NCI-H2227 treated with DMSO at 0.1 percent for 48 hours (cell line): ENCODE measurements at regions not wholly inside any gene's neighbourhood (a gene's known extent, or its start where the extent isn't known, plus 50 kb on each side); places are given as distances from the start of the nearest gene placed in this dataset.

Experiments
- DNase-seq: peaks from one replicate; lab custom pipeline; 2025; lab: John Stamatoyannopoulos, UW

- no peak for DNase-seq
Measured at GRCh38 chr22:49435596-49435995, 392.1 kb downstream of the BRD1 start.

- no peak for DNase-seq
Measured at GRCh38 chr22:49433717-49434611, 393.7 kb downstream of the BRD1 start.

DNA sequence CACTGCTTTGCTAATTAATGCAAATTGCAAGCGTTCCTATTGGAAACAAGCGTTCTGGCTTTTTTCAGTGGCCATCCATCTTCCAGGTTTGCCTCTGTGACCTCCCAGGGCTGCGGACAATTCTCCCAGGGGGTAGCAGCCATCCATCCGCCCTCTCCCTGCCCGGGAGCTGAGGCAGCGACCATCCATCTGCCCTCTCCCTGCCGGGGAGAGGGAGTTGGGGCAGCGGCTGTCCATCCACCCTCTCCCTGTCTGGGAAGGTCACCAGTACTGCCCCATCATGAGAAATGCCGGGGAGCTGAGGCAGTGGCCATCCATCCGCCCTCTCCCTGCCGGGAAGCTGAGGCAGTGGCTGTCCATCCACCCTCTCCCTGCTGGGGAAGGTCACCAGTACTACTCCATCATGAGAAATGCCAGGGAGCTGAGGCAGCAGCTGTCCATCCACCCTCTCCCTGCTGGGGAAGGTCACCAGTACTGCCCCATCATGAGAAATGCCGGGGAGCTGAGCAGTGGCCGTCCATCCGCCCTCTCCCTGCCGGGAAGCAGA is 394.7 kb downstream of the BRD1 start:
- DNase-seq = no peak

DNA sequence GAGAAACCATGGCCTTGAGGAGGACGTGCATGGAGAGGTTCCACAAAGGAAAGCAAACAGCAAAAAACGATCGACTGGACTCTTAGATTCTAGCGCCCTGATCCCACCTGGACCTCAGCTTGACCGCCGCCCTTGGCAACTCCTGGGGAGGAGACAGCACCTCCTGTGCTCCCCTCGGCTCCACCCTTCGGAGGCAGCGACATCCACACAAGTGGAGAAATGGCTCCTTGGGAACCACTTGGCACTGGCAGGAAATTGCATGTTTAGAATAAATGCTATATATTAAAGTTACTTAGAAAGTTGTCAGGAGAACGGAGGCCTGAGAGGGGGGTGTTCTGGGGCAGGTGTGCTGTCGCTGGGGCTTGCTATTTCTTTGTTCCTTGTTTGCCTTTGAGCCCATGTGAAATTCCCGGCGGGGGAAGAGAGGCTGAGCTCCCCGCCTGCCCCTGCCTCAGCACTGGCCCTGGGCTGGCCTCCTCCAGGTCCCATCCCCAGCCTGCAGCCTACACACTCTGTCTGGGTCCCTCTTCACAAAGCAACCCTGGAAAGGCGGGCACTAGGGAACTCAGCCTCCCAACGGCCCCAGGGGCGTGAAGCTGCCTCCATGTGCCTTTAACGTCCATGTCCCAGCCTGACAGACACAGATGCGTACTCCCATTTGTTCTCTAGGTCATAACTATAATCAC is 395.3 kb downstream of the BRD1 start:
- DNase-seq = no peak

DNA sequence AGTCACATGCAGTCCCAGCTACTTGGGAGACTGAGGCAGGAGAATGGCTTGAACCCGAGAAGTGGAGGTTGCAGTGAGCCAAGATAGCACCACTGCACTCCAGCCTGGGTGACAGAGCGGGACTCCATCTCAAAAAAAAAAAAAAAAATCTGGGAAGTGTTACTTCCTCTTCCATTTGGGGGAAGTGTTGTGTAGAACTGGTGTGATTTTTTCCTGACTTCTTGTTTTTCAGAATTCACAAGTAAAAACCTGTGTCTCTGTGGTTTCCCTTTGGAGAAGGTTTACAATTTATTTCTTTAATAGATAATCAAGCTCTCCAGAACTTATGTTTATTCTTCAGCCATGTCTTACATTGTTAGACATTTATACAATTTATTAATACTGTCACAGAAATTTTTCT is 396.1 kb downstream of the BRD1 start:
- DNase-seq = no peak

DNA sequence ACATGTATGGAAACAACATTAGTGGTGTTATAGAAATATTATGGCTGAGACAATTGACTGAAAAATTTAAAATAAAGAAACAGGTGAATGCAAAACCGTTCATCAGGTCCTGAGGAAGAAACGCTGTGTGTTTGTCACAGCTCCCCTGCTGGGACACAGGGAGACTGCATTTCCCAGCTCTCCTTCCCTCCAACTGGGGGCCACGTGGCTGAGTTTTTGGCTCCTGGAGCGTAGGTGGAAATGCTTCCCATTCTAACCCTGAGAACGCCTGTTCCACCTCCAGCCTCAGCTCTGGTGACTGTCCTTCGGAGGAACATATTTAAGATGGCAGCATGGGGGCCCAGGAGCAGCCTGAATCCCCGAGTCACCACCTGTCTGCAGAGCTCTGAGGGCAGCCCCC is 398.6 kb downstream of the BRD1 start:
- DNase-seq = no peak

DNA sequence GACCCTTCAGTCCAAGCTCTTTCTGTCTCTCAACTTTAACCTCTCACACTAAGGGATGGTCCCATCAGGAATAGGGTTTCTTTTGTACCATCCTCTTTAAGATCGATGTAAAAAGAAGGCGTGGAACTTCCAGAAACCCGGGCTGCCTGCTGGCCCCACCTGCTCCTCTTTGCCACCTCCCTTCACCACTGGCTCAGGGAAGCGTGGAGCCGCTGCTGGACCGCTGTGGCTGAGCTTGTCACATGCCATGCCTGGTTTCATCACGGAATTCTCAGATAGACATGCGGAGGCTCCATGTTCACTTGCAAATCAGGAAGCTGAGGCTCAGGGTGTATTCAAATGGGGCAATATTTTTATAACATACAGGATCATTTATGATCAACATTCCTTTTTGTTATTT is 399.7 kb downstream of the BRD1 start:
- no peak for DNase-seq

- DNase-seq = no peak
Measured at GRCh38 chr22:49427341-49427740, 400.3 kb downstream of the BRD1 start.

DNA sequence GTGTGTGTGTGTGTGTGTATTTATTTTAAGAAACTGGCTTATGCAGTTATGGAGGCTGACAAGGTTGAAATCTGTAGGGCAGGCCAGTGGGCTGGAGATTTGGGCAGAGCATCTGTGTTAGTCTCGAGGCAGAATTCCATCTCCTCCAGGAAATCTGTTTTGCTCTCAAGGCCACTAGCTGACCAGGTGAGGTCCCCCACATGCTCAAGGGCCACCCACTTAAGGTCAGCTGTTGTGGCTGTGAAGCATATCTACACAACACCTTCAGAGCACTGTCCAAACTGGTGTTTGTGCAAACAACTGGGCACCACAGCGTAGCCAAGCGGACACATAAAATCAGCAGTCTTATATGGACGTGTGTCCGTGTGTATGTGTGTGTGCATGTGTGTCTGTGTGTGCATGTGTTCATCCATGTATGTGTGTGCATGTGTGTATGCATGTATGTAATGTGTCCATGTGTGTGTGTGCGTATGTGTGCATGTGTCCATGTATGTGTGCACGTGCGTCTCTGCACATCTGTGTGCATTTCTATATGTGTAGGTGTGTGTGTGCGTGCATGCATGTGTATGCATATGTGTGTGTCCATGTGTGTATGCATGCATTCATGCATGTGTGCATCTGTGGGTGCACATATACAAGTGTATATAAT is 400.9 kb downstream of the BRD1 start:
- DNase-seq = no peak

GRCh38 chr22:49426098-49426497 is 401.6 kb downstream of the BRD1 start:
- DNase-seq = no peak

DNA sequence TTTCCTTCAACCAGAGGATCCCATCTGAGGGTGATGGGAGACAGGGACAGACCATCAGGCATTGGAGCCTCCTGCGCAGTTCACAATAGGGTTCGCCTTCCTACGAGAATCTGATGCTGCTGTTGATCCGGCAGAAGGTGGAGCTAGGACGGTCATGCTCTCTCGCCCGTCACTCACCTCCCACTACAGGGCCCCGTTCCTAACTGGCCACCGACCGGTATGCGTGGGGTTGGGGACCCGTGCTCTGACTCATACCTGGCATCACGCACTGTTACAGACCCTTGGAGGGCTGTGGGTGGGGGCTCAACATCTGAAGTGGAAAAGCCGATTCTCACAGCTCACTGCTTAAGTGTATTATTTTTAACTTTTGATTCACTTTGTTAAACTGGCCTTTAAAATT is 402.3 kb downstream of the BRD1 start:
- DNase-seq = no peak

- no peak for DNase-seq
Measured at GRCh38 chr22:49424893-49425270, 402.8 kb downstream of the BRD1 start.

DNA sequence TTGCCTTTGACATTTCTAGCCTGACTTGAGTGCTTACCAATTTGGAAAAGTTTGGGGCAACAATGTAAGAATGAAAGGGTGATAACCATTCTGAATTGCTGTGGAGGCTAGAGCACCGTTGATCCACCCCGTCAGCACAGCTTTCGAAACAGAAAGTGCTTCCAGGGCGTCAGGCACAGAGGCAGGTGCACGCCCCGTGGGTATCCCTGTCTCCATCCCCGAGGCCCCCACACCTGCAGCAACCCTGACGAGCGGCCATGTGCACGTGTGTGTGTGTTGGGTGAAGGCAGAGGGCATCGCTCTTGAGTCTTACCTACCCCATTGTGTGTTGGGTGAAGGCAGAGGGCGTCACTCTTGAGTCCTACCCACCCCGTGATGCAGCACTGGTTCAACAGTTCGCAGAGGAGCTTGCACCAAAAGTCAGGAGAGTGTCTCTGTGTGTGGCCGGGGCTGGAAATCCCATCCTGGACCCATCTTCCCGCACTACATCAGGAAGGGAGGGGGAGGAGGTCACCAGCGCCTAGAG is 404.5 kb downstream of the BRD1 start:
- DNase-seq = no peak

GRCh38 chr22:49422701-49423100 is 405.0 kb downstream of the BRD1 start:
- DNase-seq = no peak

- DNase-seq = no peak
Measured at GRCh38 chr22:49420651-49421050, 407.0 kb downstream of the BRD1 start.

DNA sequence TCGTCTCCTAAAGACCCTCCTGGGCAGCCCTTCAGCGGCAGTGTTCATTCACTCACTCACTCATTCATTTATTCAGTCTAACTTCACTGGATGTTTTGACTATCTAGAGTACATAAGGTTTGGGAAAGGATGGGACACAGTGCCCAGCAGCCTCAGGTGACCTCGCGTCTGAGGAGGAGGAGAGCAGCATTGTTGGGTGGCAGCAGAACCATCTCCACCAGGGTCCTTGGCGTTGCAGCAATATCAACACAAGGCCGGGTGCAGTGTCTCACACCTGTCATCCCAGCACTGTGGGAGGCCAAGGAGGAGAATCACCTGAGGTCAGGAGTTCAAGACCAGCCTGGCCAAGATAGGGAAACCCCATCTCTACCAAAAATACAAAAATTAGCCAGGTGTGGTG is 408.0 kb downstream of the BRD1 start:
- DNase-seq = no peak

DNA sequence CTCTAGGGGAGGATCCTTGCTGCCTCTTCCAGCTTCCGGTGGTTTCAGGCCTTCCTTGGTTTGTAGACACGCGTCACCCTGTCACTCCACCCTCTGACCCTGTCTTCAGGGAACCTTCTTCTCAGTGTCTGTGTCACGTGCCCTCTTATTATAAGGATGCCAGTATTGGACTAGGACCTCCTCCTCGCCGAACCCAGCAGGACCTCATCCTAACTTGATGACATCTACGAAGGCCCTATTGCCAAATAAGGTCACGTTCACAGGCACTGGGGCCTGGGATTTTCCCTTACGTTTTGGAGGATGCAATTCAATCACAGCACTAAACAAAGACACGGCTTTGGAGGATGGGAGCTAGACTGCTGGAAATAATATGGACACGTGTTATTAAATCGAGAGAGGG is 408.7 kb downstream of the BRD1 start:
- no peak for DNase-seq

GRCh38 chr22:49418341-49418894 is 409.3 kb downstream of the BRD1 start:
- no peak for DNase-seq

DNA sequence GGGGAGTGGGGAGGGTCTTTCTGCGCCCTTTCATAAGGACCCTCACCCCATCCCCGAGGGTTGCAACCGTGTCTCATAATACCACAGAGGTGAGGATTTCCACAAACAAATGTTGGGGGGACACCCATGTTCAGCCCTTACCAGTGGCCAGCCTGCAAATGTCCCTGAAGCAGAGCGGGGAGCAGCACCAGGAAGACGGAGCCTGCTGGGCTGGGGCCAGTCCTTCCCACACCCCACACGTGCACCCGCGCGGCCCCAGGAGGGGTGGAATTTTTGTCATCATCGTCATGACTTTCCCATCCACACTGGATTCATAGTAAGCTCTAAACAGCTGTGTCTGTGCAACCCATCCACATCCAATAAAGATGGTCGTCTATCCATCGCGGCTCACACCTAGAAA is 409.8 kb downstream of the BRD1 start:
- no peak for DNase-seq

- no peak for DNase-seq
Measured at GRCh38 chr22:49417326-49417725, 410.3 kb downstream of the BRD1 start.

GRCh38 chr22:49415151-49415951 is 412.3 kb downstream of the BRD1 start:
- no peak for DNase-seq
